NCI-H187 (cell line): ENCODE measurements at regions not wholly inside any gene's neighbourhood (a gene's known extent, or its start where the extent isn't known, plus 50 kb on each side); places are given as distances from the start of the nearest gene placed in this dataset.
"Not testable (repeated sequence)": the region's sequence is repeated elsewhere in the genome, so short reads cannot be mapped to it uniquely, and the experiment has no call there.

Source experiments
- DNase-seq, 2 experiments: peaks; one replicate each; lab custom pipeline; 2025; lab: John Stamatoyannopoulos, UW

GRCh38 chr6:103893141-103893581 is 966.6 kb downstream of the HACE1 start:
- DNase-seq, result no peak

DNA sequence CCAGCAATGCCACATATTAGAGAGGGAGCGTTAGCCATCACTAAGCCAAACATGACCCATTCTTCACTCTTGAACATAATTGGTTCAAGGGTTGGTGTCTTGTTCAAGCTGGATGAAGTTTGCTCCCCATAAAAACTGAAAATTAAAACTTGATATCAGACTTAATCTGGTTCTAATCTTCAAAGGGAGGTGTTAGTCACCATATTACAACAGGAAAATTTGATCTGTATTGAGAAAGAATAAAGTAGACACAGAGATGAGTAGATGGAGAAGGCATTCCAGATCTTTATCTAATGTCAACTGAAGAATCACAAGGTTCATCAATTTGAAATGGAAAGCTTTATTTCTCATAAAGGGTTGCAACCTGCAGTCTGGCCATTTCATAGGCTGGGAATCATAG is 972.8 kb downstream of the HACE1 start:
- no peak for DNase-seq

- DNase-seq, result no peak
Observed at GRCh38 chr6:103885446-103885845, 974.3 kb downstream of the HACE1 start.

GRCh38 chr6:103879800-103880199 is 979.9 kb downstream of the HACE1 start:
- DNase-seq, result no peak

DNA sequence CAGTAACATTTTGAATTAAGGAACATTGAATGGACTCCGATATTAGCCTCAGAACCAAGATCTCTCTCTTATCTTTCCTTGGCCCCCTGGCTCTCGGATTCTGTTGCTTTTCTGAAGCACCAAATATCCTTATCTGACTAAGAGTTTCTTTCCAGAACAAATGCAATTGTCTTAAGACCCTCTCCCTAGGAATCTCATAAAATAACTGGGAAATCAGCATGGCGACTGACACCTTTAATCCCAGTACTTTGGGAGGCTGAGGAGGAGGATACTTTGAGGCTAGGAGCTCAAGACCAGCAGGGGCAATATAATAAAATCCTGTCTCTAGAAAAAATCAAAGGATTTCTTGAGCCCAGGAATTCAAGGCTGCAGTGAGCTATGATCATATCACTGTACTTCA is 984.5 kb downstream of the HACE1 start:
- no peak for DNase-seq

DNA sequence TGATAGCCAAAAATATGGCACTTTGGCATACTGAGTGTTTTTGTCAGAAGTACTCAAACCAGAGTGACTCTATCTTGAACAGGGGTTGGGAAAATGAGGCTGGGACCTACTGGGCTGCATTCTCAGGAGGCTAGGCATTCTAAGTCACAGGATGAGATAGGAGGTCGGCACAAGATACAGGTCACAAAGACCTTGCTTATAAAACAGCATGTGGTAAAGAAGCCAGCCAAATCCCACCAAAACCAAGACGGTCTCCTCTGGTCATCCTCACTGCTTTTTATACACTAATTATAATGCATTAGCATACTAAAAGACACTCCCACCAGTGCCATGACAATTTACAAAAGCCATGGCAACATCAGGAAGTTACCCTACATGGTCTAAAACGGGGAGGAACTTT is 985.1 kb downstream of the HACE1 start:
- DNase-seq, result no peak

DNA sequence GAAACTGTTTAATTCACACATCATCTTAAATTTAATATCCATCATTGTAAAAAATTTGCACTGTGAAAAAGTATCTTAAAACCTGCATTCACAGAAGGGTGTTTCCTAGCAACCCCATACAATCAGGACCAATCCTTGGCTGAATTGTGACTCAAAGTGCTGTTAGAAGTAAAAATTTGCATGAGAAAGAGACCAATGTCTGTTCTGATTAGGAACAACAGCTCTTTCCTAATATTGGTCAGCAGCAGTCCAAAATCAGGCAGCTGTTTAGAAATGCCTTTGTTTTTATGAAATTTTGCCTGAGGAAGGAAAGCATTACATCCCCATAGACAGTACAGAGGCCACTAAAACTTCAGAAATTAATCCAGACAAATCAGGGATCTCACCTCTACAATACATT is 987.0 kb downstream of the HACE1 start:
- no peak for DNase-seq

- no peak for DNase-seq
Observed at GRCh38 chr6:103872233-103872632, 987.5 kb downstream of the HACE1 start.

DNA sequence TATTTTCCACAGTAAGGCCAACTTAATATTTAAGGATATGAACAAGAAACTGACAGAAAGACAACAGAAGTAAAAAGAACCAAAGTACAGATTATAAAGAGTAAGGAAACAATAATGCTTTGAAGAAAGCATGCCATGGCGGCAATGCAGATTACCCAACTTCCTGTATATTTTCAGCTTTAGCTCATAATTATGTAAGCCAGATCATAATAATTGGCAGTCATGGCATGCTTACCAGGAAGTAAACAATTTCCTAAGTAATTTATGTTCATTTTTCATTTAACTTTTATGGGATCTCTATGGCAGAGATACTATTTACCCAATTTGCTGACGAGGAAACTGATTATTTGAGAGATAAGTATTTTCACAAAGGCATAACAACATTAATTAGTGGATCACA is 988.7 kb downstream of the HACE1 start:
- no peak for DNase-seq

- no peak for DNase-seq
Observed at GRCh38 chr6:103862297-103862696, 997.4 kb downstream of the HACE1 start.

- no peak for DNase-seq
Observed at GRCh38 chr6:103858003-103858402, 1001.7 kb downstream of the HACE1 start.

DNA sequence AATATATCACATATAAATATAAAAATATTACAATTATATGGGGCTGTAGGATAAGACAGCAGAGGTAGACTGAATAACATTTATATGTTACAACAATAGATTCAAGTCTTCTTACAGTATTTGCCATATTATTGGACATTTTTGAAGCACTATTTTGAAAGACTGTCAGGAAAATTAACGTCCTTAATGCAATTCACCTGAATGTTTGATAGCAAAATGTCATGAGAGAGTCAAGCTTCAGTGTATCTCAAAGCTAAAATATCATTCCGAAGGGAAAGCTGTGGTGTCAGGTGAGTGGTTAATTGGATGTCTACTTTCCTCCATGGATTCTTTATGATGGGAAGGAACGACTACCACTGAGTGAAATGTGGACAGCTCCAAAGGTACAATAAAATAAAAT is 1004.0 kb downstream of the HACE1 start:
- no peak for DNase-seq

DNA sequence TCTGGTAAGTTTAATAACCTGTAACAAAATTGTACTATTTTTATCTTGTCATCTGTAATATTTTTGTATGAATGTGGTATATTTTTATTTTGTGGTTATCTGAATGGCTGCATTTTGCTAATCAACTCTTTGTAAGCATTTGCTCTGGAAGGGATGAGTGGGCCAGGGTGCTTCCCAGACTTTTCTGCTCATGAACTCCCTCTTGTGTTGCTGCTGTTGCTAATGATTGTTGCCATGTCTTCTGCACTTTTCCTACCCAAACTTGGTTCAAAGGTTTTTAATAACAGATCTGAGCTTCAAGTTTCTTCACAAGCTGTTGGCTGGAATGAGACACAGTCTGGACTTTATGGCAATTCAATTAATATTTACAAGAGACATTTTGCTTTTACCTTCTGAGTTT is 1005.7 kb downstream of the HACE1 start:
- DNase-seq, result no peak

- DNase-seq, result no peak
Observed at GRCh38 chr6:103838457-103838856, 1021.3 kb downstream of the HACE1 start.

GRCh38 chr6:103826209-103826608 is 1033.5 kb downstream of the HACE1 start:
- no peak for DNase-seq

- no peak for DNase-seq
Observed at GRCh38 chr6:103820148-103820547, 1039.6 kb downstream of the HACE1 start.

- DNase-seq, result no peak
Observed at GRCh38 chr6:103819509-103819908, 1040.2 kb downstream of the HACE1 start.

DNA sequence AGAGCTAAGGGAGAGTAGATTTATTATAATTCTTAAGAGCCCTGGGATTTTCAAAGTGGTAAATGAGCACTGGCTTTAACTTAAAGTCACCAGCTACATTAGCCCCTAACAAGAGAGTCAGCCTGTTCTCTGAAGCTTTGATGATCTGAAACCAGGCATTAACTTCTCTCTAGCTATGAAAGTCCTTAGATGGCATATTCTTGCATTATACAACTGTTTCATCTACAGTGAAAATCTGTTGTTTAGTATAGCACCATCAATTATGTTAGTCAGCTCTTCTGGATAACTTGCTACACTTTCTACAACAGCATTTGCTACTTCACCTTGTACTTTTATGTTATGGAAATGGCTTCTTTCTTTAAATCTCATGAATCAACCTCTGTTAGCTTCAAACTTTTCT is 1046.7 kb downstream of the HACE1 start:
- no peak for DNase-seq

DNA sequence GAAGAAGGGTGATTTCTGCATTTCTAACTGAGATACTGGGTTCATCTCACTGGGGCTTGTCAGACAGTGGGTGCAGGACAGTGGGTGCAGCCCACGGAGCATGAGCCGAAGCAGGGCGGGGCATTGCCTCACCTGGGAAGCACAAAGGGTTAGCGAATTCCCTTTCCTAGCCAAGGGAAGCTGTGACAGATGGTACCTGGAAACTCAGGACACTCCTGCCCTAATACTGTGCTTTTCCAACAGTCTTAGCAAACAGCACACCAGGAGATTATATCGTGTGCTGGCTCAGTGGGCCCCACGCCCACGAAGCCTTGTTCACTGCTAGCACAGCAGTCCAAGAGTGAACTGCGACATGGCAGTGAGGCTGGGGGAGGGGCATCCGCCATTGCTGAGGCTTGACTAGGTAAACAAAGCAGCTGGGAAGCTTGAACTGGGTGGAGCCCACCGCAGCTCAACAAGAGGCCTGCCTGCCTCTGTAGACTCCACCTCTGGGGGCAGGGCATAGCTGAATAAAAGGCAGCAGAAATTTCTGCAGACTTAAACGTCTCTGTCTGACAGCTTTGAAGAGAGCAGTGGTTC is 1057.7 kb downstream of the HACE1 start:
- not testable (repeated sequence) for DNase-seq

GRCh38 chr6:103799971-103800670 is 1059.6 kb downstream of the HACE1 start:
- DNase-seq, result no peak

- no peak for DNase-seq
Observed at GRCh38 chr6:103798166-103798565, 1061.6 kb downstream of the HACE1 start.

- DNase-seq, result no peak
Observed at GRCh38 chr6:103797738-103798137, 1062.0 kb downstream of the HACE1 start.

- DNase-seq, result no peak
Observed at GRCh38 chr6:103791458-103791857, 1068.3 kb downstream of the HACE1 start.

DNA sequence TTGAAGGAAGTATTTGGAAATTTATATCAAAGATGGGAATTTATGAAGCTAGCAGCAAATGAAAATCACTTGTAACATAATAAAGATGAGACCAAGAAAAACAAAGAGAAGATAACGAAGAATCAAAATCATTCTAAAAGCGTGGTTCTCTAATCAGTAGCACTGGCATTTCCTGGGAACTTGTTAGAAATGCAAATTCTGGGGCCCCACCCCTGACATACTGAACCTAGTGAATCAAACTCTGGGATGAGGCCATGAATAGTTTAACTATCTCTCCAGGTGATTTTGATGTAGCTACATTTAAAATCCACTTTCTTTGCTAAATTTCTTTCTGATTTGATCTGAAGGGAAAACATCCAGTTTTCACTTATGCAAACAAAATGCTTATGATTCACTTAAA is 1075.6 kb downstream of the HACE1 start:
- no peak for DNase-seq
